GM18499 (cell line): ENCODE measurements at regions not wholly inside any gene's neighbourhood (a gene's known extent, or its start where the extent isn't known, plus 50 kb on each side); places are given as distances from the start of the nearest gene placed in this dataset.
"Not testable (repeated sequence)": the region's sequence is repeated elsewhere in the genome, so short reads cannot be mapped to it uniquely, and the experiment has no call there.

ENCODE experiments used
- ATAC-seq: cut with Tn5 transposase; IDR thresholded peaks from one replicate; pipeline ENCODE4 v1.9.1; 2021; ENCODE audit warnings: moderate number of reproducible peaks; ENCODE audit not compliant: insufficient read depth, unreplicated experiment

GRCh38 chr14:47988175-47988574 lies 312.8 kb upstream of the MDGA2 start:
- no peak for ATAC-seq

- ATAC-seq: no peak
These were observed 303.5 kb upstream of the MDGA2 start for GRCh38 chr14:47978871-47979270.

- ATAC-seq: no peak
These were observed 300.7 kb upstream of the MDGA2 start for GRCh38 chr14:47976139-47976538.

GRCh38 chr14:47966076-47966810 lies 290.8 kb upstream of the MDGA2 start:
- no peak for ATAC-seq

- no peak for ATAC-seq
These were observed 286.2 kb upstream of the MDGA2 start for GRCh38 chr14:47961634-47962033.

- ATAC-seq: no peak
These were observed 284.3 kb upstream of the MDGA2 start for GRCh38 chr14:47959740-47960139.

GRCh38 chr14:47949006-47949405 lies 273.6 kb upstream of the MDGA2 start:
- no peak for ATAC-seq

- ATAC-seq: no peak
These were observed 259.9 kb upstream of the MDGA2 start for GRCh38 chr14:47935332-47935731.

- no peak for ATAC-seq
These were observed 253.9 kb upstream of the MDGA2 start for GRCh38 chr14:47929334-47929733.

GRCh38 chr14:47921133-47921532 lies 245.7 kb upstream of the MDGA2 start:
- ATAC-seq: no peak

GRCh38 chr14:47919997-47920396 lies 244.6 kb upstream of the MDGA2 start:
- no peak for ATAC-seq

GRCh38 chr14:47919334-47919846 lies 244.0 kb upstream of the MDGA2 start:
- ATAC-seq: no peak

- no peak for ATAC-seq
These were observed 242.0 kb upstream of the MDGA2 start for GRCh38 chr14:47917344-47917954.

GRCh38 chr14:47901141-47901540 lies 225.7 kb upstream of the MDGA2 start:
- ATAC-seq: not testable (repeated sequence)

GRCh38 chr14:47899685-47900084 lies 224.3 kb upstream of the MDGA2 start:
- no peak for ATAC-seq

GRCh38 chr14:47874350-47874749 lies 198.9 kb upstream of the MDGA2 start:
- ATAC-seq: no peak

- ATAC-seq: no peak
These were observed 197.2 kb upstream of the MDGA2 start for GRCh38 chr14:47872588-47872987.

GRCh38 chr14:47863441-47863840 lies 188.0 kb upstream of the MDGA2 start:
- ATAC-seq: no peak

GRCh38 chr14:47857646-47858045 lies 182.2 kb upstream of the MDGA2 start:
- ATAC-seq: no peak

- ATAC-seq: no peak
These were observed 176.9 kb upstream of the MDGA2 start for GRCh38 chr14:47852278-47852677.

- no peak for ATAC-seq
These were observed 170.6 kb upstream of the MDGA2 start for GRCh38 chr14:47846008-47846407.

- ATAC-seq: no peak
These were observed 167.8 kb upstream of the MDGA2 start for GRCh38 chr14:47843236-47843635.
